ENCODE measurements at regions not wholly inside any gene's neighbourhood (a gene's known extent, or its start where the extent isn't known, plus 50 kb on each side); places are given as distances from the start of the nearest gene placed in this dataset.

DNA sequence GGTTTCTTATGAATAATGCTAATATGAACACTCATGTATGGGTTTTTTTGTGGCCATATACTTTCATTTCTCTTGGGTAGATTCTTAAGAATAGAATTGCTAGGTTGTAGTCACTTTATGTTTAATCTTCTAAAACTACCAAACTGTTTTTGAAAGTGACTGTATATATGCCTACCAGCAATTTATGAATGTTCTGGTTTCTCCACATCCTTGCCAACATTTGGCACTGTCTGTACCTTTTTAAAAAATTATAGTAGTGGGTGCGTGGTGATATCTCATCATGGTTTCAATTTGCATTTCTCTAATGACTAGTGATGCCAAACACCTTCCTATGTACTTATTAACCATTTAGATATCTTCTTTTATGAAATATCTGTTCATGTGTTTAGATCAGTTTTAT lies 110.6 kb upstream of the RIOK3 start:
- no peak for DNase-seq (ENCODE audit: low spot score)

DNA sequence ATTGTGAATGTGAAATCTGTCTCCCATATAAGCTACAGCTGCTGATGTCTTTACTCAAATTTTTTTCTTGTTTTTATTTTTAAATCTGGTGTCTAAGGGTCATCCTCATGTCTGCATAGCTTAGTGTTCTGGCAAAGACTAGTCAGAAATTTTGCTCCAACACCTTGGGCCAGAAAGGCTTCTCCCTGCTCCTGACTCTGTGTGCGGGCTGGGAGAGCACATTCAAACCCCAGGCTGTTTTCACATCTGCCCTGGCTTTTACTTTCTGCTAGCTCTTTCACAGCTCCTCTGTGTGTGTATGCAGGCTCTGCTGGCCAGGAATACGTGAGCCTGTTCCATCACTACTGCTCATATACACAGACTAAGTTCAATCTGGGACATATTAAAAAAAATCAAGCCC lies 102.9 kb upstream of the RIOK3 start:
- DNase-seq (ENCODE audit: low spot score), result no peak

DNA sequence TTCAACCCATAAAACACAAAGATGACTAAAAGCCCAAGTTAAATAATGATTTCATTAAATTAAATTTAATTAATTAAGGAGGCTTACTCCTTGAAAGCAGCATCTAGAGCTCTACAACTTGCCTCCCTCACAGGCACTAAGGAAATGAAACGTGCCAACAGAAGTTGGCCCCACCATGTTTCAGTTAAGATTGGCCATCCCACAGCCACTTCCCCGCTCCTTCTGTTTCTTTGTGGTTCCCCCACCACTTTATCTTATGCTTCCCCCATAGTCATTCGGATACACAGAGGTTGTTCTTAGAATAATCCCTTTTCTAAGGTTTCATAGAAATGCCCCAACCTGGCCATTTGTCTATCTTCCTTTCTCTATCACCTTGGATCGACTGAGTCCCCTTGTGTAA lies 101.6 kb upstream of the RIOK3 start:
- DNase-seq (ENCODE audit: low spot score), result no peak

DNA sequence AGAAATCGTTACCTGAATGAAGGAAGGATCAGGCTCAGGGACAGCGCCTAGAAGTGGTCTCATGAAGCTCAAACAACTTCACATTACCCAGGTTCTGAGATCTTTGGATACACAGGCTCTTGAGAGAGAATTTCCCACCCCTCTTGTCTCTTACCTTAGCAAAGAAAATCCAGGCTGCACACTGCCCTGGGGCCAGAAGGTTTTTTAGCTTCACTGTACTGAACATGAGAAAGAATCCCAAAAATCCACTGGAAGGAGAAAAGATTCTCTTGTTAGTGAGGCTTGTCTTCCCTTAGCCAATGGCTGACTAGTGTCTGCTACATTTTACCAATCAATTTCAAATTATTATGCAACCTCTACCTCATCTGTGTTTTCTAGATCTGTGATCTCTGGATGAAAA lies 101.0 kb upstream of the RIOK3 start:
- no peak for DNase-seq (ENCODE audit: low spot score)

DNA sequence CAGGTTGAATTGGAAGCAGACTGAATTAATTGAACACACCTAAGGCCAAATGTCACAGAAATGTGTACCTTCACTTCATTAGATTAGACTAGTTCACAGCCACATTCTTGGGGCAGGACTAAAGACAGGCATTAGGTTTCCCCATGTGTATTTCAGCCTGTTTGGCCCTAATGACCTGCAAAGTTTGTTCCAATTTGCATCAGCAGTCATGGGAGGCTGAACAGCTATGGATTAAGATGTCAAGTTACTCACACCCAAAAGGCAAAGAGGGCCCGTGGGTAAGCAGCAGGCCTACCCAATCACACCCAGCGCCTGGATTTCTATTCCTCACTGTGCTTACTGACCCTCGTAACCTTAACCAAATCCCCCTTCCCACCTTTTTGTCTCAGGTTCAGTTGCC lies 99.6 kb upstream of the RIOK3 start:
- no peak for DNase-seq (ENCODE audit: low spot score)

DNA sequence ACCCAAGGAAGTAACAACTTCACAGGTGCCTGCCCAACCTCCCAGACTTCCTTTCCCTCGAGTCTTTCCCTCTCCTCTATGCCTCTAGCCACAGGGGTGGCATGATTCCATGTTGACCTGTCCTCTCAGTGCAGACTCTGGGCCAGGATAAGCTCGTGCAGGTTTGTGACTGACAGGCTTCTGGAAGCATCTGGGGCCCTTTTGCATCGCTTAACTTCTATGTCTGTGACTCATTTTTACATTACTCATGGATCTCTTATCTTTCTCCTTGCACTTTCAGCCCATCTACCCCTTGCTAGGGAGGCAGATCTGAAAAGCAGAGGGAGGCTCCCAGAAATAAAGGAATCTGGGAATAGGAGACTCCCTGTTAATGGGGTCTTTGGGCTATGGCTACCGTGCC lies 98.5 kb upstream of the RIOK3 start:
- no peak for DNase-seq (ENCODE audit: low spot score)

DNA sequence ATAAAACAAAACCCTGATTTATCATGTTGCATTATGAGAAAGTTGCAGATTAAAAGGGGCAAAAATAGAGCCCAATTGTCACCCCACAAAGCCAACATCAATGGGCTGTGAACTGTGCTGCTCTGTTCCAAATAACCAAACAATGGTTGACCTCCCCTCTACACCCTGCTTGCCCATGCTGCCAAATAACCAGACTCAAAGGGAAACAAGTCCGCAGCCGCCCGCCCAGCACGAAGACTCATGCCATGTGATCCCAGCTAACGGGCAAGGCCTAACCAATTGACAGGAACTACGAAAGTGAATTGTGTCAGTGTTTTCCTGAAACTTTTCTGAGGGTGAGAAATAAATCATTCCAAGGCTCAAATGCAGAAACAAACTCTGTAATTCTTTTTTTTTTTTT lies 97.9 kb upstream of the RIOK3 start:
- DNase-seq (ENCODE audit: low spot score), result no peak

DNA sequence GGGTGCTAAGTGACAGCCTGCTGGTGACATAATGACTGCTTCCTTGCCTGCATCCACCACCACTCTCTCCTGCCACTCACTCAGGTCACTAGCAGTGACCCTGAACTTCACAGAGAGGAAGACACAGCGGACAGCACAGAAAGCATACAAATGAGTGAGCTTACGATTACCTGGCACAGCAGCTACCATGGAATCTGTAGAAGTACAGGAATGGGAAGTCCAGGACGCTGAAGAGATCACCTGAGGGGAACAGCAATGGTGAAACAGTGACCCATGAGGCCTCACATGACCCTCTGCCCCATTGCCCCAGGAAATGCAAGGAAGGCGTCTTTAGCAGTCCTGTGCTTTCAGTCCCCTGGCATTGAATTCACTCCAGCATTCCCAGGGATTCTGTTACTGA lies 96.7 kb upstream of the RIOK3 start:
- DNase-seq (ENCODE audit: low spot score), result no peak

DNA sequence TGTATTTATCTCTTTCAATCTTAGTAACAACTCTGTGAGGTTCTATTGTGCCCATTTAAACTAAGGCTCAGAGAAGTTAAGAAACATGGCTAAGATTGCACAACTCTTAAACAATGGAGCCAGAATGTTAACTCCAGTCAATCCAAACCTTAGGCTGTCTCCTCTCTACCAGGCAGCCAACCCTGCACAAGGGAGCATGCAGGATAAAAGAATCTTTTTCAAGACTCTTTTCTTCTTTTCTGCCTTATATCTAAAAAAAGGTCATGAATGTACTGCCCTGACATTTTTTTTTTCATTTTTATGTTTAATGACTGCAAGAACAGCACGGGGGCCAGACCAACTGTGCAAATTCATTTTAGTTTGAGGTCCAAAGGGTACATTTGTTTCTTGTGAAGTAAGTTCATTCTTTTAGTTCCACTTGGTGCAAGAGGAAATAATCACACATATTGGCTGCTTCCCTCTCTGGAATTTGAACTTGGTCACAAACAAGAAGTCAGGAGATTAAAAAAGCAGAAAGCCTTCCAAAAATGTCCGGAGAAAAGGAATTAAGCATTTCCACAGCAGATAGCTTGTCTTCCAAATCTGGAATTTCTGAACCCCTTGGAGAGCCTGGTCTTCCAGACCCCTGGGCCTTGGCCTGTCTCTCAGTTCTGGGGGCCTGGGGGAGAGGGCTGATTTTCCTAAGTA lies 96.0 kb upstream of the RIOK3 start:
- DNase-seq (ENCODE audit: low spot score), result no peak

DNA sequence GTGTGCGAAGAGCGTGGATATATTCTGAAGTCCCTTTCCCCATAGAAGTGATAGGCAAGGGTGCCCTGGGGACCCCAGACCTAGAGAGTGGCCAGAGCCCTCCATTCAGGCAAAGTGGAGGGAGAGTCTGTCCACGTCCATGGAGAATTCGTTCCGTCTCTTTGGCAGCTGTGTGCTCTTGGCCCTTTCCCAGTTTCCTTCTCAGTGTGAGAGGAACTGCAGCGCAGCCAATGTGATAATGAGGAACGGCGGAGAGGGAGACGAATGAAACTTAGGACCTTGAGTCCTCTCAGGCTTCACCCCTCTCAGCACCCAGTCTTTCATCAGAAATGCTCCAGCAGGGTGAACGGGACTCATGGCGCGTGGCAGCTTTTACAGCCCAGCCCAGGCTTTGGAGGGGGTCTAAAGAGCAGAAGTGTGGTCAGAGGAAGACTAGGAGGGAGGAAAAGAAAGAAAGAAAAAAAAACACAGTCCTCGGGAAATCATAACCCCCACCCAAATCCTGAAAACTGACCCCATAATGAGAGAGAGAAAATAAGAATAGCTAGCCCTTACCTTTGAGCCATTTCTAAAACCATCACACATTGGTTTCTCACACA lies 95.0 kb upstream of the RIOK3 start:
- no peak for DNase-seq (ENCODE audit: low spot score)

DNA sequence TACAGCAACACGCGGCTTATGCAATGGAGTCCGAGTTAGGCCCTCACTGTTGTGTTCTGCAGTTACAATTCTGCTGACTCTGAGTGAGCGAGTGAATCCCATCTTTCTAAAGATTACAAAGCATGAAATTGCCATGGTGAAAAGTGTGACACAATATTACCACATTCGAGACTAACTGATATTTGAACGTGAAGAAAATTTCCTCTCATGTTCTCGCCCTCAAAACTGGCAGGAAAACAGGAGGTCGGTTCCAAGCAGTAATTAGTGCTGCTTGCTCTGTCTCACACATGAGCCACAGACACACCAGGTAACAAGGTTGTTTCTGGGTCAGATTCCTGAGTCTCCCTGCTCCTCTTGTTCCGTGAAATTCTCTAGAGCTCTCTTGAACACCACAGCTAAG lies 93.7 kb upstream of the RIOK3 start:
- no peak for DNase-seq (ENCODE audit: low spot score)

DNA sequence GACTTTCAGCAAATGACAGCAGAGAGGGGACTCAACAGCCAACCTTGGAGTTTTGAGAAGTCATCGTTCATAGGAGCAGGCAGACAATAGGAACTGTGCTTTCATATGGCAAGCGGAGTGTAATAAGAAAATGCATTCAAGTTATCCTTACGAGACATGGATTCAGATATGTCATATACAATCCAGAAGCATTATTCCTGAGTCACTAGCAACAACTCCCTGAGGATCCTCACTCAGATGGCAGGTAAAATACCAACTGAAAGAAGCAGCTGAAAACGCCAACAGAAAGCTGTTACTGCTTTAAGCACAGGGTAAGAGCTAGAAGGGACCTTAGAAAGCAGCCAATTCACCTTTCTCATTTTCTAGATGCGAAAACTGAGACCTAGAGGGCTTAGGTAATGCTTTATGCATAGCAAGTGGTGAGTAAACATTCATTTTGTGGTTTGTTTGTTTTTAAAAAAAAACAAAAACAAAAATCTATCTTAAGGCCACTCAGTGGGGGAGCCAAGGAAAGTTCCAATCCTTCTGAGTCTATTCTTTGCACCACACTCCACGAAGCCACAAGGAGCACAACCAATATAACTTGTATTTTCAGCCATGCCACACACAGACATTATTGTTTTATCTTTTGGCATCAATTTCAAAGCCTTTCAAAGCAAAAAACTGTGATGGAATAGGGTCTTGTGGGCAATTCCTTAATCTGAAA lies 89.1 kb upstream of the RIOK3 start:
- no peak for DNase-seq (ENCODE audit: low spot score)

DNA sequence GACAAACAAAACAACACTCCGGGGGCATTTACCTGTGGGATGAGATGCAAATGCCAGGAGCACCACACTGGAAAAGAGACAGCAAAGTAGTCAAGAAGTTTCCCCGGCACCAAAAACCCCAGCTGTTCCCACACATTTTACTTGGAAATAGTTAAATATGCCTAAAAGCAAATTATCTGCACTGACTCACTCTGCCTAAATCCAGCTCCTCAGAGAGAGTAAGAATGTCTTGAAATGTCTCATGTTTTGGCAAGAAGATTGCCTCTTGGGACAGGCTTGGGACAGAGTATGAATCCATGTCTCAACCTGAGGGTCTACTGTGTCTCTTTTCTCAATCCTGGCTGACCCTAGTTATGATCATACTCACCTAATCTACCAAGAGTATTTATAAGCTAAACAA lies 87.5 kb upstream of the RIOK3 start:
- DNase-seq (ENCODE audit: low spot score), result no peak

DNA sequence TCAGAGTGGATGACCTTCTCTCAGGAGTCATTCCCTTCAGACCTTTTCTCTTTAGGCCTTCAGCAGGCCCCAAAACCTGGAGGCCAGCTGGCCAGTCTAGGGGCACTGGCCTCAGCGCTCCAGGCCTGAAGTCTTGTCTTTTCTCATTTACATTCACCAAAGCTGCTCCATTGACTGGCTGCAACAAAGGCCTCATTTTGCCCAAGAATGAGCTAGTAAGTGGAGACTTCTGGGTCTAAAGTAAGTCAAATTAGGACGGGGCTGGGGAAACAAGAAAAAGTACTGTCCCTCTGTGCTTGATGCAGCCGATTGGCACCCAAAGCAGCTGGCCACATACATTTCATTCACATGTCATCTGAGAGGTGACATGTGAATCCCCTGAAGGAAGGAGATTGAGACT lies 83.8 kb upstream of the RIOK3 start:
- no peak for DNase-seq (ENCODE audit: low spot score)

DNA sequence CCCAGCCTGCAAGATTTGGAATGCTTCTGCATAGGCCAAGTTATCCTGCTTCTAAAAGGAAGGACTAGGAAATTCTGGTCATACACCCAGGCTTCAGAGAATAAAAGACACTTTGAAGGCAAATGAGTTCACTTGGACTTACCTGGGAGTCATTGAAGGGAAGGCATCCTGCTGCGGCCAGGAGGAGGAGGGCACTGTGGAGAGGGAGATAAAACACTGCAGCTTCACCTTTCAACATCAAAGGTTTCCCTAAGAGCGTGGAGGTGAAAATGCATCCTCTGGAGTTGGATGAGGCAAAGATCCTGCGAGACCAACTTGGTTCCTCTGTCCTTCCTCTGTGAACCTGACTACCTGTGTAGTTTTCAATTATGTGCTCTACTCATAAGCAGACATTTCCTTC lies 79.5 kb upstream of the RIOK3 start:
- no peak for DNase-seq (ENCODE audit: low spot score)

DNA sequence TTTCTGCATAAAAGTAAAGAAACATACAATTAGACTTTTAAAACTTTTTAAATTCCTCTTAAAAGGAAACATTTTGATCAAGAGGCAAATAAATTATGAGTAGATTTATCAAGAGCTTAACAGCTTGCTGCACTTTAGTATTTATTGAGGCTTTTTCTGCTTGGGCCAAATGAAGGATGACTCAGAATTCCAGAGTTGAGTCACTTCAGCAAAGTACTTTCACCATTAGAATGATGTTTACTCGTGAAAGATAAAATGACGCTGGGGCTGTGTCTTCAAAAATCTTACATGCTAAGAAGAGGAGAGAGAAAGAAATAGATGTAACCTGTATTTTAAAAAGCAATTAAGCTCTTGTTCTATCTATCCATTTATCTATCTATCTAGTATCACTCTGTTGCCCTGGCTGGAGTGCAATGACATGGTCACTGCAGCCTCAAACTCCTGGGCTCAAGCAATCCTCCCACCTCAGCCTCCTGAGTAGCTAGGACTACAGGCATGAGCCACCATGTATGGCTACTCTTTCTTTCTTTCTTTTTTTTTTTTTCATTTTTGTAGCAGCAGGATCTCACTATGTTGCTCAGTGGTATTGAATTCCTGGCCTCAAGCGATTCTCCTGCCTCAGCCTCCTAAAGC lies 75.3 kb upstream of the RIOK3 start:
- no peak for DNase-seq (ENCODE audit: low spot score)

DNA sequence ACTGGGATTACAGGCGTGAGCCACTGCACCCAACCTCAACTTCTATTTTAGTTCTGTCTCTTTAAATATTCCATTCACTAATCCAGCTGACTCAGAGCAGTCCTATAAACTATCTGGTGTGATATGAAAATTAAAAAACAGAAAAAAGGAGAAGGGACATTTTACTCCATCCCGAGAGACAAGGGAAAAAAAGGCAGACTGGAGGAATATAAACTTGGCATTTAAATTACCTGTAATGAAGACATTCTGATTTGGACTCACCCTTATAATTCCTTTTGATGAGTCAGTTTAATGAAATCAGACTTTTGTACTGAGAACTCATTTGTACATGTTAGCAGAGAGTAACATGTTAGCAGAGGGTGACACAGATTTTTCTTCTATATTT lies 74.8 kb upstream of the RIOK3 start:
- no peak for DNase-seq (ENCODE audit: low spot score)

DNA sequence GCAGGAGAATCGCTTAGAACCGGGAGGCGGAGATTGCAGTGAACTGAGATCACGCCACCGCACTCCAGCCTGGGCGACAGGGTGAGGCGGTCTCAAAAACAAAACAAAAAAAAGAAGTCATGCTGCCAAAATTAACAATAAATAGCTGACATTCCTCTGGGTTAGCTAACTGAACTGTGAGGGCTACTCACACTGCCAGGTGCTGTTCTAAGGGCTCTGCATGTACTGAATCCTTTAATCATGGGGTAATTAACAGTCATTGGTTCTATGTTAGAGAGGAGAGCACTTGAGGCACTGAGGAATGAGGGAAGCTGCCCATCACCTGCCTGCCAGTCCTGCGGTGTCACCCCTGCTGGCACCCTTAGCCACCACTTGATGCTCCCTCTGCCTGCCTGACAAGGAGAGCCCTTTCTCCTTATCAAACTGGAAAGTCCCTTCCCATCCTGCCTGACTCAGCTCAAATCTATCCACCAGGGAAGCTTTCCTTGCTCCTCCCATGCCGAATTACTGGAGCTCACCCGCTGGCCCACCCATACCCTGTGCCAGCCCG lies 73.0 kb upstream of the RIOK3 start:
- no peak for DNase-seq (ENCODE audit: low spot score)

DNA sequence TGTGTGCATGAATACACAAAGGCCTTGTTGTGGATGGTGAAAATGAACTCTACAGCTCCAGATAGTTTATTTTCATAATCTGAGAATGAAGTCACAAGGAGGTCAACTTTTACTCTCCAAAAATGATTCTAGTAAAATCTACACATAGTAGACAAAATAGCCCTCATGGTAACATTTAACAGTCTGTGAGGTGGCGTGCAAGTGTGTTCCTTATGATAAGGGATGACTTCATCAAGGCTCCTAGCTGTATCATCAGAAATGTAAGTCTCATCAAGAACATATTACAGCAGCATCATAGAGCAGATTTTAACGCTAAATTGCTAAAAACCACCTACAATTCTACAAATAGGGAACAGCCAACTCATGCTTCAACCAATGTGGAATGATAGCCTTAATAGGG lies 72.3 kb upstream of the RIOK3 start:
- DNase-seq (ENCODE audit: low spot score), result no peak

DNA sequence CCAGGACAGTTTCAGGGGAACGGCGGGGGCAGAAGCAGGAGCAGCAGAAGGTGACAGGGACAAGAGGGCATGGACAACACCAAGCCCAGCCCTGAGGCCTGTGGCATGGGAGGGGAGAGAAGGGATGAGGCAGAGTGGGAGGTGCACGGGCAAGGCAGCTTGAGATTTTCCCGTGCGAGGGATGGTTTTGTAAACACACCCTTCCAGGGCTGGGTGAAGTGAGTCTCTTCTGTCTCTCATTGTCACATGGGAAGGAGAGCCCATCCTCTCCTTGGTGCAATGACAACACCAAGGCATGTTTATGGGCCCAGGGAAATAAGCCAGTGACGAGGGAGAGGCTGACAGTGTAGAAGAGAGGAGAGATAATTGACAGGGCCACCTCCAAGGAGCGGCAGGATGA lies 69.6 kb upstream of the RIOK3 start:
- DNase-seq (ENCODE audit: low spot score), result no peak

DNA sequence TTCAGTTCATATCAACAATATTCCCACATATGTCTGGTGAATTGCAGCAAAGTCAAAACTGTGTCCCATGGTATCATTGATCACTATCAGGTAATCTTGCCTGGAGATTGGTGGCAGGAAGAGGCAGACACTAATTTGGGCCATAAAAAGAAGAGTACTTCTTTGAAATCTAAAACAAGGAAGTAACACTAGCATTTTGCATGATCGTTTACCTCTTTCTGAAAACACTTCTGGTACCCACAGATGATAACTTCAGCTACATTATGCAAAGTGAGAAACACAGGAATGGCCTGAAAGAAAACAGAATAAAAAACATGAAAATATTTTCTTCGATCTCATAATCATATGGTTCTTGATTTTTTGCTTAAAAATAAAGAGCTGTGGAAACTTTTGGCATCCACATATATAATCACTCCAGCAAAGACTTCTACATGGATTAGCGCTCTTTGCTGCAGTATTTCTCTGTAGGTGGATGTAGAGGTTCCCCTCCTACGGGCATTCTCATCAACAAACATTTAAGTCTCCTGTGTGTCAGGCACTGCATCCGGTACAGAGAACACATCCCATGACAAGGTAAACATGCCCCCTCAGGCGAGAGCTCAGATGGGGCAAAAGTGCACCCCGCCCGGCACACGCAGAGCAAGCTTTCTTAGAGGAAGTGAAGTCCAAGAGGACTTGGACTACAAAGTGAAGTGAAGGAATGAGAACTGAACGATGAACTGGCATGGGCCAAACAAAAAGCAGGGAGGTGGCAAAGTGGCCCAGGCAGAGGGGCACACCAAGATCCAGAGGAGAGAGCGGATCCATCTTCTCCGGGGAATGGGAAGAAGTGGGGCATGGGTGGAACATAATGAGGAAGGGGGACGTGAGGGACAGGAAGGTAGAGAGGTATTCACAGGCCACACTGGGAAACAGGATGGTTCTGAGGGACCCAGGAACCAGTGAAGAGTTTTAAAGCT lies 68.0 kb upstream of the RIOK3 start:
- DNase-seq (ENCODE audit: low spot score), result peak; percentile 21

DNA sequence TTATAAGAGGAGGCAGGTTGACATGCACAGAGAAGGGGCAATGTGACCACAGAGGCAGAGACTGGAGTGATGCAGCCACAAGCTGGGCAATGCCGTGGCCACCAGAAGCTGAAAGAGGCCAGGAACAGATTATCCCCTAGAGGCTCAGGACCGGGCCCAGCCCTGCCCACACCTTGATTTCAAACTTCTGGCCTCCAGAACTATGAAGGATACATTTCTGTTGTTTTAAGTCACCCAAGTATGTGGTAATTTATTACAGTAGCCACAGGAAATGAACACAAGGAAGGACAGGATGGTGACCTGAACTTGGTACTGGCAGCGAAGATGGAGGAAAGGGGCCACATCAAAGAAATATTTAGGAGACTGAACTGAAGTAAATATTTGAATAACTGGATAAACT lies 66.8 kb upstream of the RIOK3 start:
- DNase-seq (ENCODE audit: low spot score), result no peak
